Astrocyte (in vitro differentiated cells and primary cell): ENCODE measurements at regions not wholly inside any gene's neighbourhood (a gene's known extent, or its start where the extent isn't known, plus 50 kb on each side); places are given as distances from the start of the nearest gene placed in this dataset.

Experiments used
- EZH2 ChIP-seq: IDR thresholded peaks from 2 replicates; pipeline ENCODE4 v1.6.1; 2012; ENCODE audit warnings: mild to moderate bottlenecking, low read length, inconsistent platforms; ENCODE audit not compliant: insufficient read depth
- TF ChIP-seq, protein P1 (sequence below): IDR thresholded peaks from 2 replicates; pipeline ENCODE4 v1.5.1; 2011; ENCODE audit warnings: low read depth, mild to moderate bottlenecking, inconsistent platforms, low read length, moderate library complexity; ENCODE audit not compliant: insufficient read depth

DNA sequence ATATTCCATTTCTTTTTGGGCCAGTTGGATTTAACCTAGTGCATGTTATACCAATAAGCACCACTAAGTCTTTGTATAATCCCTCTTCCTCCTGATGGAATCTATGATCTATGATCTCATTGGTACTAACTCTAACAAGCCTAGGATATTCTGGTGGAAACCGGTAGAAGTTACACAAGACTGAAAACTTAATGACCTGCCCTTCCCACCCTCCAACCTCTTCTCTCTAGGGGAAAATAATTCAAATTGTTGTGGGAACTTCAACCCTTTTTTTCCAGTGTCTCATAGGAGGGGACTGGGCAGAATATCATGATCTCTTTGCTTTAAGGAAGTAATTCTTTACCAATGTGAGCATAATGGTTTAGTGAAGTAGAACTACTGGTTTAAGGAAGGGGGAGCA, 289.5 kb upstream of the BOD1L1 start:
- TF ChIP-seq EZH2 = no peak
- TF ChIP-seq, protein P1, sequence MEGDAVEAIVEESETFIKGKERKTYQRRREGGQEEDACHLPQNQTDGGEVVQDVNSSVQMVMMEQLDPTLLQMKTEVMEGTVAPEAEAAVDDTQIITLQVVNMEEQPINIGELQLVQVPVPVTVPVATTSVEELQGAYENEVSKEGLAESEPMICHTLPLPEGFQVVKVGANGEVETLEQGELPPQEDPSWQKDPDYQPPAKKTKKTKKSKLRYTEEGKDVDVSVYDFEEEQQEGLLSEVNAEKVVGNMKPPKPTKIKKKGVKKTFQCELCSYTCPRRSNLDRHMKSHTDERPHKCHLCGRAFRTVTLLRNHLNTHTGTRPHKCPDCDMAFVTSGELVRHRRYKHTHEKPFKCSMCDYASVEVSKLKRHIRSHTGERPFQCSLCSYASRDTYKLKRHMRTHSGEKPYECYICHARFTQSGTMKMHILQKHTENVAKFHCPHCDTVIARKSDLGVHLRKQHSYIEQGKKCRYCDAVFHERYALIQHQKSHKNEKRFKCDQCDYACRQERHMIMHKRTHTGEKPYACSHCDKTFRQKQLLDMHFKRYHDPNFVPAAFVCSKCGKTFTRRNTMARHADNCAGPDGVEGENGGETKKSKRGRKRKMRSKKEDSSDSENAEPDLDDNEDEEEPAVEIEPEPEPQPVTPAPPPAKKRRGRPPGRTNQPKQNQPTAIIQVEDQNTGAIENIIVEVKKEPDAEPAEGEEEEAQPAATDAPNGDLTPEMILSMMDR = no peak
